K562 (cell line): ENCODE measurements at regions not wholly inside any gene's neighbourhood (a gene's known extent, or its start where the extent isn't known, plus 50 kb on each side); places are given as distances from the start of the nearest gene placed in this dataset.

Experiments
- ATAC-seq: fragments of 200-7000 bp; cut with Tn5 transposase; 3 replicates; pipeline ENCODE4 v1.9.1; 2020; ENCODE audit warnings: moderate library complexity
- BruUV-seq: library from RNA; stranded (reverse); fragments of 400-500 nt; replicated peaks from 2 replicates; lab custom pipeline; 2021; lab: Mats Ljungman, UMichigan
- CTCF ChIA-PET: fragments of 300-600 bp; formaldehyde crosslinking; extraction: SDS; loops from one replicate; lab custom pipeline; 2021; ENCODE audit warnings: low intra/inter-chr PET ratio; lab: Yijun Ruan, JAX
- POLR2A ChIA-PET: fragments of 300-600, 350-650 bp; sonication (Branson Sonifier 250); formaldehyde crosslinking; extraction: SDS; loops from one replicate; lab custom pipeline; 2021; ENCODE audit warnings: antibody characterized with exemption, inconsistent platforms; lab: Yijun Ruan, JAX
- DNase-seq, 4 experiments: peaks; one replicate each; pipeline versions ENCODE4 v3.0.0 to v3.0.0-alpha.2; 2011 to 2018; ENCODE audit warnings: low spot score in 3 of 4, mixed read lengths in 3 of 4; ENCODE audit errors: extremely low read depth in 1 of 4
- FAIRE-seq: peaks from 2 replicates; lab custom pipeline; 2011; peaks lifted over from hg19 to GRCh38; lab: Jason Lieb, UNC
- H2AFZ ChIP-seq: 2 replicates; pipeline ENCODE4 v1.6.0; 2011; ENCODE audit warnings: low read depth, low read length, control low read depth, inconsistent platforms
- H3K27ac ChIP-seq: fragments of 200-600 bp; 3 replicates; pipeline ENCODE4 v1.8.0; 2011; ENCODE audit warnings: low read depth, mild to moderate bottlenecking, control low read depth, inconsistent platforms, low read length, moderate library complexity, mixed read lengths; ENCODE audit errors: extremely low read depth
- H3K27me3 ChIP-seq, 2 experiments: fragments of 300-600 bp in 1 of 2; 2 replicates in 1 of 2; 3 replicates in 1 of 2; pipeline versions ENCODE4 v1.6.0 to v1.8.0; 2011; ENCODE audit warnings: inconsistent platforms in 2 of 2, low read length in 2 of 2, mild to moderate bottlenecking in 1 of 2, mixed read lengths in 1 of 2, moderate library complexity in 1 of 2; ENCODE audit not compliant: control insufficient read depth in 2 of 2, insufficient read depth in 2 of 2
- H3K36me3 ChIP-seq: fragments of 300-600 bp; 3 replicates; pipeline ENCODE4 v1.8.0; 2011; ENCODE audit warnings: mild to moderate bottlenecking, low read length, inconsistent platforms; ENCODE audit not compliant: control insufficient read depth, insufficient read depth
- H3K4me1 ChIP-seq, 2 experiments: fragments of 200-600 bp in 1 of 2; replicated peaks in 1 of 2; 2 replicates in 1 of 2; 3 replicates in 1 of 2; pipeline versions ENCODE4 v1.5.1 to v1.8.0; 2011; ENCODE audit warnings: inconsistent platforms in 2 of 2, low read length in 2 of 2, mild to moderate bottlenecking in 1 of 2, mixed read lengths in 1 of 2, moderate library complexity in 1 of 2; ENCODE audit not compliant: control insufficient read depth in 2 of 2, insufficient read depth in 2 of 2
- H3K4me2 ChIP-seq: 2 replicates; pipeline ENCODE4 v1.6.1; 2011; ENCODE audit warnings: low read length, control low read depth, inconsistent platforms, mixed read lengths; ENCODE audit not compliant: insufficient read depth
- H3K4me3 ChIP-seq: fragments of 200-600 bp; sonication (generic), shearing (Covaris generic); 2 replicates; pipeline ENCODE4 v1.5.1; 2016; ENCODE audit warnings: control low read depth, inconsistent platforms
- H3K79me2 ChIP-seq: fragments of 200-600 bp; 3 replicates; pipeline ENCODE4 v1.8.0; 2011; ENCODE audit warnings: low read length, inconsistent platforms; ENCODE audit not compliant: control insufficient read depth, insufficient read depth
- H3K9ac ChIP-seq, 2 experiments: 2 replicates each; pipeline versions ENCODE4 v1.6.0 to v1.6.1; 2011; ENCODE audit warnings: low read depth in 2 of 2, low read length in 2 of 2, control low read depth in 1 of 2, inconsistent platforms in 1 of 2, mild to moderate bottlenecking in 1 of 2, mixed read lengths in 1 of 2; ENCODE audit not compliant: insufficient read depth in 1 of 2
- H3K9me1 ChIP-seq: one replicate; pipeline ENCODE4 v1.6.0; 2011; ENCODE audit warnings: inconsistent platforms, mild to moderate bottlenecking, low read length, moderate library complexity; ENCODE audit not compliant: control insufficient read depth, insufficient read depth
- H3K9me3 ChIP-seq: replicated peaks from 2 replicates; pipeline ENCODE4 v1.5.1; 2011; ENCODE audit warnings: low read depth, low read length, inconsistent platforms; ENCODE audit not compliant: control insufficient read depth, insufficient read depth
- H4K20me1 ChIP-seq: replicated peaks from 2 replicates; pipeline ENCODE4 v1.6.1; 2011; ENCODE audit warnings: low read length, inconsistent platforms, mixed read lengths; ENCODE audit not compliant: control insufficient read depth, insufficient read depth
- CCNT2 ChIP-seq: IDR thresholded peaks from 2 replicates; pipeline ENCODE4 v1.6.1; 2011; ENCODE audit warnings: borderline replicate concordance, low read depth, mild to moderate bottlenecking, moderate library complexity, mixed read lengths, low read length; ENCODE audit not compliant: insufficient read length; ENCODE audit errors: extremely low read depth
- ZNF134 ChIP-seq: fragments of 250-450 bp; sonication (Bioruptor Pico); conservative IDR thresholded peaks from 2 replicates; pipeline ENCODE4 v1.4.0; 2020
- in situ Hi-C: fragments of 300-500 bp; cut with MboI; formaldehyde crosslinking; loops from 4 replicates; pipeline ENCODE4 v1.15.0; 2018; ENCODE audit warnings: inconsistent platforms, mixed read lengths
- intact Hi-C: fragments of 100-400 bp; cut with micrococcal nuclease; formaldehyde crosslinking; loops from 2 replicates; pipeline ENCODE4 v1.14.2; 2022
- TF ChIP-seq, protein P1 (sequence below): fragments of 200-800 bp; sonication (Bioruptor generic); IDR thresholded peaks from 2 replicates; pipeline ENCODE4 v1.6.1; 2017; ENCODE audit warnings: missing genetic modification characterization, missing compliant biosample characterization

- Histone ChIP-seq H3K27me3 (no peaks in the 10 kb centered on the region), H3K4me2 (no peak overlapping the region), H2AFZ (no peak overlapping the region), H4K20me1 (no peaks in the 10 kb centered on the region), H3K4me1 (no peaks in the 10 kb centered on the region), H3K36me3 (no peaks in the 10 kb centered on the region), H3K79me2 (no peaks in the 10 kb centered on the region), H3K9me3 (no peaks in the 10 kb centered on the region), H3K27ac (no peak overlapping the region), H3K4me3 (no peak overlapping the region), H3K9me1 (no peaks in the 10 kb centered on the region), H3K9ac (no peak overlapping the region)
- in situ Hi-C loops (no loop called here), intact Hi-C loops (no loop called here)
- FAIRE-seq: no peak
- TF ChIP-seq, protein P1, sequence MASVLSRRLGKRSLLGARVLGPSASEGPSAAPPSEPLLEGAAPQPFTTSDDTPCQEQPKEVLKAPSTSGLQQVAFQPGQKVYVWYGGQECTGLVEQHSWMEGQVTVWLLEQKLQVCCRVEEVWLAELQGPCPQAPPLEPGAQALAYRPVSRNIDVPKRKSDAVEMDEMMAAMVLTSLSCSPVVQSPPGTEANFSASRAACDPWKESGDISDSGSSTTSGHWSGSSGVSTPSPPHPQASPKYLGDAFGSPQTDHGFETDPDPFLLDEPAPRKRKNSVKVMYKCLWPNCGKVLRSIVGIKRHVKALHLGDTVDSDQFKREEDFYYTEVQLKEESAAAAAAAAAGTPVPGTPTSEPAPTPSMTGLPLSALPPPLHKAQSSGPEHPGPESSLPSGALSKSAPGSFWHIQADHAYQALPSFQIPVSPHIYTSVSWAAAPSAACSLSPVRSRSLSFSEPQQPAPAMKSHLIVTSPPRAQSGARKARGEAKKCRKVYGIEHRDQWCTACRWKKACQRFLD (CRISPR knock-in tag): no peak
- no peak for TF ChIP-seq CCNT2
- TF ChIP-seq ZNF134: no peak
- BruUV-seq: no TSS peak
- ChIA-PET POLR2A (no interaction called here), CTCF (no interaction called here)
- no peak for ATAC-seq
- no peak for DNase-seq
Measured at GRCh38 chr1:209094384-209094783, 489.1 kb upstream of the CAMK1G start.
